Globus pallidus (tissue), 1 donor: ENCODE measurements at regions not wholly inside any gene's neighbourhood (a gene's known extent, or its start where the extent isn't known, plus 50 kb on each side); places are given as distances from the start of the nearest gene placed in this dataset.
A peak's percentile ranks its signal among the peaks of the same experiment; 100 is the strongest.

Experiments
- DNase-seq: peaks from one replicate; pipeline ENCODE4 v3.0.0-alpha.2; 2015; ENCODE audit warnings: low spot score

DNA sequence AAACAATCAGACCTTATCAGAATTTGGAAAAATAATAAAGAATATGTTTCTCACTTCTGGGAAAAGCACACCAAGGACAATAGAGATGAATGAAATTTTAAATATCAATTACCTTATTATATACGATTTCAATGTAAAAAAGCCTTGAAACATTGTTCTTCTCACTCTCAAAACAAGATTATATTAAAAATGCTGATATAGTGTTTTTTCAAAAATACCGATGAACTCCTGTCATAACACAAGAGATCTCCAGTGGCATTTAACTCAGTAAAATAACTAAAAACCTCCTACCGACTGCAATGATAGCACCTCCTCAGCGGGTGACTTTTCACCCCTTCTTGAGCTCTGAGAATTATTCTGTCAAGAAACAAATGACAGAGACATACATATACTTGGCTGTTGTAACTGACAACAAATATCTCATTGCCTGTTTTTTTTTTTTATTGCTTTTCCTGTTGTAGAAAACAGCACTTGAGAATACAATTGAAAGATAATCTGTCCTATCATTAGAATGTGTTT is 1237.3 kb downstream of the C4orf33 start:
- DNase-seq: no peak

DNA sequence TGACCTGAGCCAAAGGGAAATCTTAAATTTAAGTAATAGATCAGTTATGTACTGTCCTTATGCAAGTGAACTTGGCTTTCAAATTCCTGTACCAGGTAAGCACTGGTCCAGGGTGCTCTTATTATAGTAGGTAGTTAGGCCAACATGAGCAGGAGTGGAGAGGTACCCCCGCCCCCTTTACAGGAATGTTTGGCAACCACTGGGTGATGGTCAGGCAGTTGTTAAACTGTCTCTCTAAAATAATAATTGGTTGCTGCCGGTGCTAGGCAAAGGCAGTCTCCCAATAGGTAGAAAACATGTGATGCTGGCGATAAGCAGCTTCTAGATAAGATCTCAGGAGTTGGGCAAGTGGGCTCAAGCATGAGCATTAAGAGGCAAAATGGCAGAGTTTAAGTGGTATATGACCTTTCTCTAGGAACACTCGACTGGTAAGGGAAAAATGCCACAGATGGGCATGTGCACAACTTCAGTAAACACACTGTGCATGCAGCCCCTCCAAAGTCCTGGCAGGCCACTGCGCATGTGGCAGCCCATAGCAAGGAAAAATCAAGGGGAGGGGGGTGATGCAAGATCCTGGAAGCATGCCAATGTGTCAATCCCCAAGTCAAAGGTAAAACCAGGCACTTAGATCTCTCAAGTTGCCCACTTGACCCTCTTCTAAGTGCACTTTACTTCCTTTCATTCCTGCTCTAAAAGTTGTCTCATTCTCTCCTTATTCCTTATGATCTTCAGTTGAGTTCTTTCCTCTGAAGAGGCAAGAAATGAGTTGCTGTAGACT is 1239.7 kb downstream of the C4orf33 start:
- DNase-seq: no peak

- DNase-seq: peak; percentile 5
Observed at GRCh38 chr4:130336585-130337217, 1240.7 kb downstream of the C4orf33 start.

- peak; percentile 7 for DNase-seq
Observed at GRCh38 chr4:130338851-130339250, 1242.9 kb downstream of the C4orf33 start.

DNA sequence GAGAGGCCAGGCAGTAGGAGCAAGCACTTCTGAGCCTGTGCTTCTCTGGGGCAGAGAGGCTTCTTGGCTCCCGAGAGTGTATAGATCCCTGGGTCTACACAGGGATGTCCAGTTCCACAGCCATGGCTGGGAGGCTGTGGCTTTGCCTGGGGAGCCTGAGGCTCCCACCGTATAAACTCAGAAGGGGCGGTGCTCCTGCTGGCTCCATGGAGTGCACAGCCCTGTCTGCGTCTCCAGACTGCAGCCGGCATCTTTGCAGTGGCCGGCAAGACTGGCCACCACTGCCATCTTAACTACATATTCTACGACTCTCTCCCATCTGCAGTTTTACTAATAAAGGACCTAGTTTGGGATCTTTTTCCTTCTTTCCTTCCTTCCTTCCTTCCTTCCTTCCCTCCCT is 1253.8 kb downstream of the C4orf33 start:
- DNase-seq: no peak

- DNase-seq: no peak
Observed at GRCh38 chr4:130356873-130357272, 1260.9 kb downstream of the C4orf33 start.

DNA sequence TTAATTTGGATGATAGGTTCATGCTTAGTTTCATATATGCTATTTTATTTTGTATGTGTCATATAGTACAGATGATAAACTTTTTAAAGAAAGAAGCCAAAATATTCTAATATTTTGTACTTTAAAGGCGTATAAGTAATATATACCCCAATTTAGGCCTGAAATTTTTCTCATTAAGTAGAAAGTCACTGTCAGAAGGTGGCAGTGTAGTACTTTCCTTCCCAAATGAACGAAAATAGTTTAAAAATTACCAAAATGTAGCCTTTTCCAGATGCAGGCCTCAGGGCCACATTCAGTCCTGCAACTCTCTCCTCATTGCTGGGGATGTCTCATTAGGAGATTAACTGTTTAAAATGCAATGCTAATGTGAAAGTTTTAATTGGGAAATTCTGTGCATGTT is 1263.6 kb downstream of the C4orf33 start:
- DNase-seq: peak; percentile 5

- DNase-seq: no peak
Observed at GRCh38 chr4:130361616-130362015, 1265.7 kb downstream of the C4orf33 start.

GRCh38 chr4:130368668-130369067 is 1272.7 kb downstream of the C4orf33 start:
- no peak for DNase-seq

GRCh38 chr4:130393231-130393630 is 1297.3 kb downstream of the C4orf33 start:
- no peak for DNase-seq

GRCh38 chr4:130393642-130394041 is 1297.7 kb downstream of the C4orf33 start:
- peak; percentile 1 for DNase-seq

DNA sequence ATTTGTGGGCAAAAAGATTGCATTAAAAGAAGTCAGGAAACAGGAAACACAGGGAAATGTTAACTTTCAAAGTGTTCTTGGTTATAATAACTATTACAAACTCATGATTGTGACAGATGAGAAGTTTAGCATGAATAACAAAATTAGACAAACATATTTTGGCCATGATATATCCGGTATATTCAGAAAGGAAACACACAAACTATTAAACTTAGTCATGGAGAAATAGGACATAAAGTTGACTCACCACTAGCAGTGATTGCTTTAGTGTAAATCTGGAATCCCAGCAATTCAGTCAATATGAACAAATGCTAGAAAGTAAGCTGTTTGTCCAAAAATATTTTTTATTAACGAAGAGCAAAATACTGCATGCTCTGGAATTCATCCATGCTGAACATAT is 1299.9 kb downstream of the C4orf33 start:
- DNase-seq: no peak

DNA sequence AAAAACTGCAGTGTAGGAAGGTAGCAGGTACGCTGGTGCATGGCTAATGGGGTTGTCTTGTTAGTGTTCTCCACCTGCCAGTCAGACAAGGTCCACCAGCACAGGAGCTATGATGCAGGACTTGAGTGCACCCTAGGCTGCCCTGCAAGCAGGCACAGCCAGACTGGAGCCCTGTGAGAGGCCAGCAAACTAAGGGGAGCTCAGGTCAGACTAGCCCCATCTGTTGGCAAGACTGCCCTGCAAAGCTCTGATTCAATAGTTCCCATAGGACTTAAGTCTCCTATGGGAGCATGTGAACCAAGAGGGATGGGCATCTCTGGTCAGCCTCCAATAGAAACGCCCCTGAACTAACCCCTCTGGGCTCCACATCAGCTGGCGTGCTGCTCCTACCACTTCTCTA is 1307.3 kb downstream of the C4orf33 start:
- DNase-seq: no peak

- DNase-seq: no peak
Observed at GRCh38 chr4:130416228-130416627, 1320.3 kb downstream of the C4orf33 start.

- DNase-seq: no peak
Observed at GRCh38 chr4:130419211-130419975, 1323.4 kb downstream of the C4orf33 start.

GRCh38 chr4:130422261-130422660 is 1326.3 kb downstream of the C4orf33 start:
- no peak for DNase-seq

GRCh38 chr4:130424211-130424610 is 1328.3 kb downstream of the C4orf33 start:
- no peak for DNase-seq

- no peak for DNase-seq
Observed at GRCh38 chr4:130432289-130432688, 1336.3 kb downstream of the C4orf33 start.

DNA sequence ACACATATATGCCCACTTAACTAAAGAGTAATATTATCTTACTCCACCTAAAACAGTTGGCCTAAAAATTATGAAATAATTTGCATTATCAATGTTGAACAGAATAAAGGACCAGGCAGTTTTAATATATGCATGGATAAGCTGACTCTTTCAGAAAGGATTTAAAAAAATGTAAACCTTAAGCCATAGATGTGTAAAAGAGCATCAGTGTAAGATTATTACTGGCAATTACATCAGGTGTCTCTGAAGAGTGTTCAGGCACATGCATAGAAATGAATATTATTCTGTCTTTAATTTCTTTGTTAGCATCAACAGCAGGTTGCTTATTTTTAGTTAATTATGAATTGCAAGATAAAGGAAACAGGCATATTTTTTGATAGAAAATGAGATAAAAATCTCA is 1353.8 kb downstream of the C4orf33 start:
- DNase-seq: no peak

DNA sequence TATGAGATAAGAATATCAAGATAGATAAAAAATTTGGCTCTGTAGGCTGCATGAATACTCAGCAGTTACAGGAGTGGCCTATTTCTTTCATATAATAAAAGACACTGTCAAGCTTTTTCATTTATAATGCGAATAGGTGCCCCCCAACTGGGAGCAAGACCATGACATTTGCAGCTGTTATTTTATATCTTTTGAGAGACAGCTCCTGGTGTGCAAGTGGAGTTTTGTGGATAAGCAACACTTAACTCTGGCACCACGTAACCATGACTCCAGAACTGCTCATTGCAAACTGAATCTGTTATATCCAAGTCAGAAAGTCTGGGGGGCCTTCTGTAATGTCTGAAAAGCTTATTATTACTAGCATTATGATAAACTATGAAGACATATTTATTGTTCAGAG is 1372.4 kb downstream of the C4orf33 start:
- DNase-seq: no peak

DNA sequence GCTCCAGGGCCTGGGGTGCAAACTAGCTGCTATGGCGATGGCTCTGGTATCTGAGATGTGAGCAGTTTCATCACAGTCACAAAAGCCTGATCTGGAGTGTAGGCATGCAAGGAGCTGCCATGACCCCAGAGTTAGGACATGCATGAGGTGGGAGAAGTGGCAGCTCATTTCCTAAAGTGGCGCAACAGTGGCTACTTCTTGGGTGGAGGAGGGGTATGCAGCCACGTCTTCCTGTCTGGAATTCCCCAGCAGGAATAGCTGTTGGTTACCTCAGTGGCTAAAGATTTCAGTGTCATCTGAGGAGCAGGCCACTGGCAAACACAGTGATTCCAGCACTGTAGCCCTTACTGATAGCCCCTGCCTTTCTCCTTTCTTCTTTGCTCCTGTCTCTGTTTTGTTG is 1382.5 kb downstream of the C4orf33 start:
- DNase-seq: no peak

DNA sequence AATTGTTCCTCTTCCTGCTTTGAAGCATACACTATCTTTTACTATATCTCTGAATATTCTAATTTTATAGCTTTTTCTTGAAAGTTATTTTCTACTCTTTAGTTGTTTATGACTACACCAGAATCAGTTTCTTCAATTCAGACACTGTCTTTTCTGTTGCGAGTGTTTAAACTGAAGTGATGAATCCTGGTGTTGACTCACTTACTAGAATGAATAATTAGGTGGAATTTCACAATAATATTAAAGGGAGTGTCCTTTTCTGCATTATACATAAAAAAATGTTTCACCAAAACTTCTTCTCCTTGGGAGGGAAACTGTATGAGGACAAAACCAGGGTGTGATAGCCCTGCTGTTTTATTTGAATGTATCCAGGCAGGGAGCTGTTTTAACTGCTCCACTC is 1383.1 kb downstream of the C4orf33 start:
- no peak for DNase-seq

DNA sequence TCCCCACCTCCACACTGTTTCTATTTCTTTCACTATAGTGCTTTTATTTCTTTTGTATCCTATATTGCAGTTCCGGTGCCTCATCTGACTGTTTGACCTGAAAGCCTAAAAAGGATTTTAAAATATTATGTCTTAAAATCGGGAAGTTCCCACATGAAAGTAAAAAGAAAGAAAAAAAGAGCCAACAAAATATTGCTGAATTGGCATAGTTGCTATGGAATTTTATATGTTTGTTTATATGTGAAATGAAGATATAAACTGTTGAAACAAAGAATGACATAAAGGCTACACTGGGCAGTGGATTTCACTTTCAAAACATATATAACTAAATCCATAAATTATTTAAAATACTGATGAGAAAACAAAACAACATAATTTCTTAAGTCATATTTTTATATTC is 1383.7 kb downstream of the C4orf33 start:
- DNase-seq: no peak
